Caki2 (cell line): ENCODE measurements at regions not wholly inside any gene's neighbourhood (a gene's known extent, or its start where the extent isn't known, plus 50 kb on each side); places are given as distances from the start of the nearest gene placed in this dataset.

ENCODE experiments used
- DNase-seq: peaks from one replicate; pipeline ENCODE4 v3.0.0-alpha.2; 2015; ENCODE audit warnings: low read depth
- in situ Hi-C: cut with HindIII; loops from 2 replicates; pipeline ENCODE4 v1.10.0; 2016; ENCODE audit warnings: low sequenced_read_pairs, low pct_unique_long_range_greater_than_20kb, mixed read lengths

- in situ Hi-C loops, result loop anchor here (25.0 kb wide), 1 partner anchor 89 kb away; no protein-coding TSS in a partner anchor
- DNase-seq, result no peak
Observed at GRCh38 chr9:16325966-16326365, 544.5 kb downstream of the BNC2 start.

DNA sequence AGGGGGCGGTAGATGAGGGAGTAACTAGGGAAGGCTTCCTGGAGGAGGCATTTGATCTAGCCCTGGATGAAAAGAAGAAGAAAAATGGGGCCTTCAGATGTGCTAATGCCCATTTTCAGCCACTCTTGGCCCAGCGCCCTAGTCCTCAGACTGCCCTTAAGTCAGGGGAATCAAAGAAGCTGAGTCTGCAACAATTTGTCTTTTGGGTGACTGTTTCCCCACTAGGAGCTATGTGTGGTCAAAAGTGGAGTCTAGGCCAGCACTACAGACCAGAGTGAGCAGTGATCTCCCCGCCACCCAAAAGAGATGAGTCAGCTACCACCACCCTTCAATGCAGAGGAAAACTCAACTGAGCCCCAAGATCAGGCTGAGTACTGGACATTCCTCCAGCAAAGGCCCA lies 542.1 kb downstream of the BNC2 start:
- in situ Hi-C loops, result loop anchor here (25.0 kb wide), 1 partner anchor 91 kb away; no protein-coding TSS in a partner anchor
- DNase-seq, result no peak

DNA sequence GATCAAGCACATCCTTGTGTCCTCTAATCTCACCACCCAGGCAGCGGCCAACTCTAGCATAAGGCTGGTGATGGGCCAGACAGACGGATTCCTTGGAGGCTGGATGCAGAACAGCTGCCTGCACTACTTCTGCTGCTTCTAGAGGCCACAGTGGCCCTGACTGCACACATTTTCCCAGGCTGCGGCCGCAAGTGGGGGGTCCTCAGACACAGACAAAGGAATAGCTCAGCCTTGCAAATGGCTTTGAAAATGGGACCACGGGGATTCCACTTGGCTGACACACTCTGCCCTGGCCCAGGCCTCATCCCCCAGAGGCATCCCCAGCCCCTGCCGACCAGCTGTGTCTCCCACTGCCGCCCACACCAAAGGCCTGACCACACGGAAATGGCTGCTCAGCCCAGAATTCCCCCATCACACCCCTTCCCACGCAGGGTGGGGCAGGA lies 540.8 kb downstream of the BNC2 start:
- in situ Hi-C loops, result loop anchor here (25.0 kb wide), 1 partner anchor 92 kb away; no protein-coding TSS in a partner anchor
- DNase-seq, result no peak

- DNase-seq, result no peak
- in situ Hi-C loops, result loop anchor here (25.0 kb wide), 1 partner anchor 94 kb away; no protein-coding TSS in a partner anchor
Observed at GRCh38 chr9:16331031-16331430, 539.4 kb downstream of the BNC2 start.

GRCh38 chr9:16331527-16331926 lies 538.9 kb downstream of the BNC2 start:
- no peak for DNase-seq

GRCh38 chr9:16333691-16334090 lies 536.8 kb downstream of the BNC2 start:
- DNase-seq, result no peak
- in situ Hi-C loops, result loop anchor here (25.0 kb wide), 1 partner anchor 96 kb away; no protein-coding TSS in a partner anchor

More at GRCh38 chr9:16331527-16331926, 538.9 kb downstream of the BNC2 start:
- in situ Hi-C loops, result loop anchor here (25.0 kb wide), 1 partner anchor 94 kb away; no protein-coding TSS in a partner anchor

- DNase-seq, result peak; percentile 84
- in situ Hi-C loops, result loop anchor here (25.0 kb wide), 1 partner anchor 99 kb away; no protein-coding TSS in a partner anchor
Observed at GRCh38 chr9:16335788-16336580, 534.5 kb downstream of the BNC2 start.

DNA sequence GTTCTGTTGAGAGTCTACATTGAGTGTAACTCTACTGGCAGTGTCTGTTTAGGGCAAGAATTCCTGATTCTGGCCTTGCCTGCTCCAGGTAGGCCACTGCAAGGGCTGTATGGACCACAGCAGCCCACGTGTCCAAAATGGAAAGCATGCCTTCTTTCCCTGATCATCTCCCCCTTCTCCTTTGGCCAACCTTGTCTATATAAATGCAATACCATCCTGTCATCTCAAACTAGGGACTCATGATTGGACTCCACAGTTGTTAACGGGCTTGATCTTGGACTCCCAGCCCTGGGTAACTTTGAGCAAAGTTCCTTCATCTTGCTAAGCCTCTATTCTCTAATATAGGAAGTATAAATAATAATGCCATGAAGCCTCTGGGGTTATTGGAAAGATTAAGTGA lies 533.6 kb downstream of the BNC2 start:
- in situ Hi-C loops, result loop anchor here (25.0 kb wide), 1 partner anchor 100 kb away; no protein-coding TSS in a partner anchor
- peak; percentile 10 for DNase-seq

DNA sequence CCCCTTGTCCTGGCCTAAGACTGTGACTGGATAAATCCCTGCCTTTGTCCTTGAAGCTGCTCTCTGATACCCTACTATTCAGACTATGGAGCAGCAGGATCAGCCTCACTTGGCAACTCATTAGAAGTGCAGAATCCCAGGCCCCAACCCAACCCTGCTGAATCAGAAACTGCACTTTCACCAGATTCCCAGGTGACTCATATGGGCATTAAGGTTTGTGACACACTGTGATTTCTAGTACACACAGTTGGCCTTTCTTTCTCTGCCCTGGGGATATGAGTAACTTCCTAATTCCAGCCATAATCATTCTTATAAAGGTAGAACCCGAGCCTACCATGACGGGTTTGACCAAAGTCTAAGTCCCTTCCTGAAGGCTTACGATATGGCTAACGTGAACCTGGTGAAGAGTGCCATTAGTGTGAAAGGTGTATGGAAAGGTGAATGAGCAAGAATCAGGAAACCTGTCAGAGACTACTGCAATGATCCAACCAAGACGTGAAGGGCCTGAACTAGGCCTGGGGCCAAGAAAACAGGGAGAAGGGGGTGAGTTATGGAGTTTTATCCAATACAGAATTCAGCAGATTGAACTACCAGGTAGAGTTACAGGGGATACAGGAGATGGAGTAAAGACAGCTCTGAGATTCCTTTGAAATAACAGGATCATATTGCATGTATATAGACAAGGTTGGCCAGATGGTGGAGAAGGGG lies 533.0 kb downstream of the BNC2 start:
- peak; percentile 88 for DNase-seq
- in situ Hi-C loops, result loop anchor here (25.0 kb wide), 1 partner anchor 100 kb away; no protein-coding TSS in a partner anchor

DNA sequence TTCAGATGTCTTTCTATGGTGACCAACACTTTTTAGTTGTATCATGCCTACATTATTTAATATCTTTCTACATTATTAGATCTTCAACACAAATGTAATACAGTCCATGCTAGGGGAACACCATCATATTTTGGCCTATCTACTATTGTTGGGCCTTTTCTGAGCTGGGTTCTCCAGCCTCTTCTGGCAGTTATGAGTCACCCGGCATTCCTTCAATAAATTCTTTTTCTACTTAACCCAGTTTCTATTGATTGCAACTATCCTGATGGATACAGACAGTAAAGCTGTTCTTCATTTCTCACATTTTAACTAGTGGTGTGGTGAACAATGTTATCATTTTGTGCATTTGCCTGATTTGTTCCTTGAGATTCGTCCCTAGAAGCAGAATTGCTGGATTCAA lies 529.3 kb downstream of the BNC2 start:
- in situ Hi-C loops, result loop anchor here (25.0 kb wide), 1 partner anchor 104 kb away; no protein-coding TSS in a partner anchor
- no peak for DNase-seq

- in situ Hi-C loops, result loop anchor here (25.0 kb wide), 1 partner anchor 105 kb away; no protein-coding TSS in a partner anchor
- no peak for DNase-seq
Observed at GRCh38 chr9:16342246-16343020, 528.0 kb downstream of the BNC2 start.

GRCh38 chr9:16343249-16344237 lies 526.9 kb downstream of the BNC2 start:
- in situ Hi-C loops, result loop anchor here (25.0 kb wide), 1 partner anchor 106 kb away; no protein-coding TSS in a partner anchor
- no peak for DNase-seq

GRCh38 chr9:16344343-16344742 lies 526.1 kb downstream of the BNC2 start:
- peak; percentile 67 for DNase-seq
- in situ Hi-C loops, result loop anchor here (25.0 kb wide), 1 partner anchor 107 kb away; no protein-coding TSS in a partner anchor

- no peak for DNase-seq
- in situ Hi-C loops, result loop anchor here (25.0 kb wide), 1 partner anchor 109 kb away; no protein-coding TSS in a partner anchor
Observed at GRCh38 chr9:16345902-16346301, 524.6 kb downstream of the BNC2 start.

GRCh38 chr9:16347886-16348285 lies 522.6 kb downstream of the BNC2 start:
- in situ Hi-C loops, result loop anchor here (25.0 kb wide), 1 partner anchor 111 kb away; no protein-coding TSS in a partner anchor
- DNase-seq, result no peak

GRCh38 chr9:16348531-16348930 lies 521.9 kb downstream of the BNC2 start:
- DNase-seq, result no peak
- in situ Hi-C loops, result loop anchor here (25.0 kb wide), 1 partner anchor 111 kb away; no protein-coding TSS in a partner anchor

DNA sequence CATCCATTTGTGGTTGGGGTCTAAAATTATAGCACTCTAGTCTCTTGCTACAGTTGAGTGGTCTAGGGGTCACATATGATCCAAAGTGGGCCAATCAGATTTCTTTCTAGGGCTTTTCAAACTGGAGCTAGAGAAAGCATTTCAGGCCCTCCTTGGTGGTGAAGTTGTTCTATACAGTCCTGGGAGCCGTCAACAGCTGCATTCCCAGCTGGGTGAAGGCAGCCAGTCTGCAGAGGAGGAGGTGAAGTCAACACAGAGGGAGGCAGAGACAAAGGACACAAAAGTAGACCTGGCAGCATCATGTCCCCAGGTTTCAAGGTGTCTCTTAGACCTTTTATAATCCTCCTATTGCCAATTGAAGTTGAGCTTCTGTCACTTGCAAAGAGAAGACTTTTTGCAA lies 518.2 kb downstream of the BNC2 start:
- in situ Hi-C loops, result no loop called here
- DNase-seq, result no peak
